ENCODE measurements at regions not wholly inside any gene's neighbourhood (a gene's known extent, or its start where the extent isn't known, plus 50 kb on each side); places are given as distances from the start of the nearest gene placed in this dataset.

DNA sequence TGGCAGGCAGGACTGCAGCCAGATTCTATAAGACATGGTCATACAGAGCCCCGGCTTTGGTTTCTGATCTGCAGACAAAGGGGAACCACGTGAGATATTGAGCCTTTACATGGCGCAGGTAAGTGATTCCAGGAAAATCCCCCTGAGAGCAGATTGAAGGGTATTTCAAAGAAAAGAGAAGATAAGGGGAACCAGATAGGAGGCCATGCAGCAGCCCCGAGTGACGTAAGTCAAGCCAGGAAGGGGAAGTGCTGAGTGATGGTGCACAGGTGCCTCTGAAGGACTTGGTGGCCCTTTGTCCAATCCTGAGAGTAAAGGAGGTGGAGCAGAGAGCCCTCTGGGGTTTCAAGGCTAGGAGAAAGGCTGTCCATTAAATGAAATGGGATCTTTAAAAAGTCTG is 329.0 kb downstream of the ACTR3B start:
- no peak overlapping the region for H3K27ac Mint-ChIP-seq (ENCODE audit: unreplicated experiment)
- Histone ChIP-seq H3K36me3 (ENCODE audit: insufficient read depth, low read length) (no peaks in the 10 kb centered on the region), H3K4me2 (ENCODE audit: low read length) (no peak overlapping the region), H3K27ac (ENCODE audit: low read depth, low read length) (no peak overlapping the region), H2AFZ (ENCODE audit: low read depth, low read length) (no peak overlapping the region), H3K9ac (ENCODE audit: low read length) (no peak overlapping the region), H3K79me2 (ENCODE audit: insufficient read depth, low read length) (no peaks in the 10 kb centered on the region), H4K20me1 (ENCODE audit: insufficient read depth, low read length) (no peaks in the 10 kb centered on the region), H3K4me1 (ENCODE audit: insufficient read depth, low read length) (no peaks in the 10 kb centered on the region), H3K9me3 (ENCODE audit: insufficient read depth, low read depth, low read length) (peaks cover 7% of the 10 kb centered on the region), H3K4me3 (ENCODE audit: insufficient read depth, low read depth, low read length) (no peak overlapping the region), H3K27me3 (ENCODE audit: insufficient read depth, low read length) (no peaks in the 10 kb centered on the region)
- DNase-seq (ENCODE audit: low read depth) = no peak
- no peaks in the 10 kb centered on the region for H3K4me1 Mint-ChIP-seq (ENCODE audit: low read depth, unreplicated experiment)
- H3K27me3 Mint-ChIP-seq (ENCODE audit: low read depth, unreplicated experiment) = no peaks in the 10 kb centered on the region
- FAIRE-seq = no peak
- H3K4me3 Mint-ChIP-seq (ENCODE audit: unreplicated experiment) = no peak overlapping the region
- H3K9me3 Mint-ChIP-seq (ENCODE audit: unreplicated experiment) = no peaks in the 10 kb centered on the region
- TF ChIP-seq EZH2 (IDR thresholded peaks at IDR 0.05; ENCODE audit: insufficient read depth, low read length) = no peak
- TF ChIP-seq, protein P1, sequence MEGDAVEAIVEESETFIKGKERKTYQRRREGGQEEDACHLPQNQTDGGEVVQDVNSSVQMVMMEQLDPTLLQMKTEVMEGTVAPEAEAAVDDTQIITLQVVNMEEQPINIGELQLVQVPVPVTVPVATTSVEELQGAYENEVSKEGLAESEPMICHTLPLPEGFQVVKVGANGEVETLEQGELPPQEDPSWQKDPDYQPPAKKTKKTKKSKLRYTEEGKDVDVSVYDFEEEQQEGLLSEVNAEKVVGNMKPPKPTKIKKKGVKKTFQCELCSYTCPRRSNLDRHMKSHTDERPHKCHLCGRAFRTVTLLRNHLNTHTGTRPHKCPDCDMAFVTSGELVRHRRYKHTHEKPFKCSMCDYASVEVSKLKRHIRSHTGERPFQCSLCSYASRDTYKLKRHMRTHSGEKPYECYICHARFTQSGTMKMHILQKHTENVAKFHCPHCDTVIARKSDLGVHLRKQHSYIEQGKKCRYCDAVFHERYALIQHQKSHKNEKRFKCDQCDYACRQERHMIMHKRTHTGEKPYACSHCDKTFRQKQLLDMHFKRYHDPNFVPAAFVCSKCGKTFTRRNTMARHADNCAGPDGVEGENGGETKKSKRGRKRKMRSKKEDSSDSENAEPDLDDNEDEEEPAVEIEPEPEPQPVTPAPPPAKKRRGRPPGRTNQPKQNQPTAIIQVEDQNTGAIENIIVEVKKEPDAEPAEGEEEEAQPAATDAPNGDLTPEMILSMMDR (IDR thresholded peaks at IDR 0.05; ENCODE audit: insufficient read depth, low read depth, low read length) = no peak
- H3K36me3 Mint-ChIP-seq (ENCODE audit: low read depth, unreplicated experiment) = no peaks in the 10 kb centered on the region

DNA sequence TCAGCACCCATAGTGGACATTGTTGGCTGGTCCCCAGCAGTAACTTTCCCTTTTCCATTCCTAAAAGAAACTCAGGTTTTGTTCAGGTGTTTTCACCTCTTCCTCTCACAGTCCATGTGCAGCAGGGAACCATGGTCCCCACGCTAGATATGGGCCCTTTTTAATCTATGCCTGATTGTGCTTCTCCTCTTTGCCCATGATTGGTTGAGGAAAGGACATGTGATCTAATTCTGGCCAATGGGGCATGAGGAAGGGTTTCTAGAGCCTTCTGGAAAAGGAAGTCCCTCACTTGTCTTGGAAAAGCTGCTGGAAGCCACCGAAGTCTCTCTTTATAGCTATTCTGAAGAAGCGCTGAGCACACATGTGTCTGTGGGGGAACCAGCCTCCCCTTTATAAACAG is 330.7 kb downstream of the ACTR3B start:
- Histone ChIP-seq H4K20me1 (ENCODE audit: insufficient read depth, low read length) (no peaks in the 10 kb centered on the region), H3K9ac (ENCODE audit: low read length) (no peak overlapping the region), H3K9me3 (ENCODE audit: insufficient read depth, low read depth, low read length) (peaks cover 12% of the 10 kb centered on the region), H3K79me2 (ENCODE audit: insufficient read depth, low read length) (no peaks in the 10 kb centered on the region), H3K4me3 (ENCODE audit: insufficient read depth, low read depth, low read length) (no peak overlapping the region), H2AFZ (ENCODE audit: low read depth, low read length) (no peak overlapping the region), H3K4me1 (ENCODE audit: insufficient read depth, low read length) (no peaks in the 10 kb centered on the region), H3K27ac (ENCODE audit: low read depth, low read length) (no peak overlapping the region), H3K36me3 (ENCODE audit: insufficient read depth, low read length) (no peaks in the 10 kb centered on the region), H3K4me2 (ENCODE audit: low read length) (no peak overlapping the region), H3K27me3 (ENCODE audit: insufficient read depth, low read length) (no peaks in the 10 kb centered on the region)
- no peak for DNase-seq (ENCODE audit: low read depth)
- Mint-ChIP-seq H3K27ac (ENCODE audit: unreplicated experiment) (no peak overlapping the region), H3K4me3 (ENCODE audit: unreplicated experiment) (no peak overlapping the region), H3K36me3 (ENCODE audit: low read depth, unreplicated experiment) (no peaks in the 10 kb centered on the region), H3K4me1 (ENCODE audit: low read depth, unreplicated experiment) (no peaks in the 10 kb centered on the region), H3K9me3 (ENCODE audit: unreplicated experiment) (peaks cover 8% of the 10 kb centered on the region), H3K27me3 (ENCODE audit: low read depth, unreplicated experiment) (peaks cover 10% of the 10 kb centered on the region)
- no peak for FAIRE-seq
- no peak for TF ChIP-seq EZH2 (IDR thresholded peaks at IDR 0.05; ENCODE audit: insufficient read depth, low read length)
- TF ChIP-seq, protein P1 (IDR thresholded peaks at IDR 0.05; ENCODE audit: insufficient read depth, low read depth, low read length) = no peak

DNA sequence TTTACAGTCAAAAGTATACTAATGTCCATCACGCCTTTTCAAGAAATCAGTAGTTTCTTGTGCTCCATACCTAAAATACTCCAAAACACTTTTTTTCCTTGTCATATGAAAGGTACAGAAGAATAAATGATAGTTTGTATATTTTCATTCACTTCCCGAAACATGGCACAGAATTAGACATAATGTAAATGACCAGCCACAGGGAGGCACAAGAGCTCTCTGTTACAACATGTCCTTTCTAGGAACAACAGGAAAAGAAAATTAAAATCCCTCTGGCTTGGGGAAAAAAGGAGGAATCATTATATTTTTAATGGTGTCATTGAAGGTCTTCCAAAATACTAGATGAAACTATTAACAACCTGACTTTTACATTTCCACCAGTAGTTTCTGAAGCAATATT is 331.2 kb downstream of the ACTR3B start:
- H3K36me3 ChIP-seq (ENCODE audit: insufficient read depth, low read length) = no peaks in the 10 kb centered on the region

More for the DNA sequence above, 331.2 kb downstream of the ACTR3B start:
- no peaks in the 10 kb centered on the region for H3K4me1 ChIP-seq (ENCODE audit: insufficient read depth, low read length)
- no peak for FAIRE-seq
- H3K9me3 ChIP-seq (ENCODE audit: insufficient read depth, low read depth, low read length) = peaks cover 12% of the 10 kb centered on the region
- Mint-ChIP-seq H3K27me3 (ENCODE audit: low read depth, unreplicated experiment) (peaks cover 10% of the 10 kb centered on the region), H3K36me3 (ENCODE audit: low read depth, unreplicated experiment) (no peaks in the 10 kb centered on the region), H3K4me3 (ENCODE audit: unreplicated experiment) (no peak overlapping the region), H3K9me3 (ENCODE audit: unreplicated experiment) (peaks cover 8% of the 10 kb centered on the region), H3K4me1 (ENCODE audit: low read depth, unreplicated experiment) (no peaks in the 10 kb centered on the region), H3K27ac (ENCODE audit: unreplicated experiment) (no peak overlapping the region)
- TF ChIP-seq EZH2 (IDR thresholded peaks at IDR 0.05; ENCODE audit: insufficient read depth, low read length) = no peak
- TF ChIP-seq, protein P1 (IDR thresholded peaks at IDR 0.05; ENCODE audit: insufficient read depth, low read depth, low read length) = no peak
- H3K4me3 ChIP-seq (ENCODE audit: insufficient read depth, low read depth, low read length) = no peak overlapping the region
- H4K20me1 ChIP-seq (ENCODE audit: insufficient read depth, low read length) = no peaks in the 10 kb centered on the region
- H2AFZ ChIP-seq (ENCODE audit: low read depth, low read length) = no peak overlapping the region
- H3K4me2 ChIP-seq (ENCODE audit: low read length) = no peak overlapping the region
- H3K27ac ChIP-seq (ENCODE audit: low read depth, low read length) = no peak overlapping the region
- DNase-seq (ENCODE audit: low read depth) = no peak
- H3K9ac ChIP-seq (ENCODE audit: low read length) = no peak overlapping the region
- no peaks in the 10 kb centered on the region for H3K27me3 ChIP-seq (ENCODE audit: insufficient read depth, low read length)
- H3K79me2 ChIP-seq (ENCODE audit: insufficient read depth, low read length) = no peaks in the 10 kb centered on the region
